Endodermal cell (in vitro differentiated cells): ENCODE measurements at regions not wholly inside any gene's neighbourhood (a gene's known extent, or its start where the extent isn't known, plus 50 kb on each side); places are given as distances from the start of the nearest gene placed in this dataset.

Experiments used
- DNase-seq: peaks from one replicate; pipeline ENCODE4 v3.0.0-alpha.2; 2017
- H3K27ac ChIP-seq: 2 replicates; pipeline ENCODE4 v1.5.1; 2013; ENCODE audit warnings: mild to moderate bottlenecking, low read depth, low read length, moderate library complexity
- H3K27me3 ChIP-seq: 2 replicates; pipeline ENCODE4 v1.6.1; 2013; ENCODE audit warnings: mild to moderate bottlenecking, low read length, moderate library complexity; ENCODE audit not compliant: insufficient read depth, control insufficient read depth, poor library complexity, severe bottlenecking
- H3K36me3 ChIP-seq: 2 replicates; pipeline ENCODE4 v1.7.0; 2013; ENCODE audit warnings: mild to moderate bottlenecking, low read length, moderate library complexity; ENCODE audit not compliant: control insufficient read depth, insufficient read depth
- H3K4me1 ChIP-seq: one replicate; pipeline ENCODE4 v1.7.0; 2013; ENCODE audit warnings: low read length; ENCODE audit not compliant: control insufficient read depth, insufficient read depth
- H3K4me3 ChIP-seq: 2 replicates; pipeline ENCODE4 v1.5.1; 2013; ENCODE audit warnings: mild to moderate bottlenecking, low read length, moderate library complexity
- H3K9ac ChIP-seq: 2 replicates; pipeline ENCODE4 v1.6.1; 2013; ENCODE audit warnings: mild to moderate bottlenecking, low read length, moderate library complexity; ENCODE audit not compliant: poor library complexity, severe bottlenecking; ENCODE audit errors: extremely low read depth
- H3K9me3 ChIP-seq: 2 replicates; pipeline ENCODE4 v1.6.1; 2013; ENCODE audit warnings: mild to moderate bottlenecking, low read length, moderate library complexity; ENCODE audit not compliant: control insufficient read depth
- H3K27ac Mint-ChIP-seq: 2 replicates; pipeline ENCODE4 v1.8.0; 2020; ENCODE audit warnings: mixed read lengths
- H3K27me3 Mint-ChIP-seq: 2 replicates; pipeline ENCODE4 v1.8.0; 2021; ENCODE audit warnings: mild to moderate bottlenecking, mixed read lengths; ENCODE audit not compliant: insufficient read depth
- H3K36me3 Mint-ChIP-seq: 2 replicates; pipeline ENCODE4 v1.8.0; 2020; ENCODE audit warnings: low read depth, mixed read lengths
- H3K4me1 Mint-ChIP-seq: 2 replicates; pipeline ENCODE4 v1.8.0; 2020; ENCODE audit warnings: mixed read lengths
- H3K4me3 Mint-ChIP-seq: 2 replicates; pipeline ENCODE4 v1.8.0; 2020; ENCODE audit warnings: mild to moderate bottlenecking, moderate library complexity, mixed read lengths
- H3K9me3 Mint-ChIP-seq: 2 replicates; pipeline ENCODE4 v1.8.0; 2020; ENCODE audit warnings: mild to moderate bottlenecking, mixed read lengths
- CTCF ChIP-seq: fragments of 200-600 bp; sonication (generic); conservative IDR thresholded peaks from 2 replicates; pipeline ENCODE4 v1.5.0; 2021; ENCODE audit warnings: antibody characterized with exemption, mild to moderate bottlenecking
- WGBS, 2 experiments: methylation state at CpG; one replicate each; pipeline versions ENCODE4 v1.1.5 to v1.1.7; 2013; ENCODE audit warnings: missing lambda C conversion rate in 2 of 2, mixed read lengths in 1 of 2; ENCODE audit not compliant: insufficient coverage in 1 of 2, insufficient read length in 1 of 2; 5-methylcytosine and 5-hydroxymethylcytosine counted together

DNA sequence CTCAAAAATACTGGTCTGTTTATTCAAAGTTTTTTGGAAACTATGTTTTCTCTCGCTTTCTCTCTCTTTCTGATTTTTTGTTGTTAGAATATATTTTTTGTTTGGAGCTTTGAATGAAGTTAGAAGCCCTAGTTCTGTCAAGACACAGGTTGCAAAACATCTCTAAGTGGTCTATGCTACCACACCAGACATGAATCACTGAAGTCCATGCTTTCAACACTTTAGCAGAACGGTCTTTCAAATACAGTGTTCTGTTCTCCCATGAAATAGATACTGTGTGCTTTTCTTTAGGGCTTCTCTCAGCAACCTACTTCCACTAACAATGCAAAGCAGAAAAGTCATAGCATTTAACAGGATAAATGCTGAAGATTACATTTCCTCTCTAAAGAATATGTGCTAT, 392.5 kb downstream of the TMEM167A start:
- H3K4me3 ChIP-seq = no peak overlapping the region
- no peaks in the 10 kb centered on the region for H3K36me3 ChIP-seq
- no peak overlapping the region for H3K27ac Mint-ChIP-seq
- no peaks in the 10 kb centered on the region for H3K27me3 Mint-ChIP-seq
- H3K4me3 Mint-ChIP-seq = no peak overlapping the region
- DNase-seq = no peak
- peaks cover 6% of the 10 kb centered on the region for H3K9me3 ChIP-seq
- H3K4me1 ChIP-seq = no peaks in the 10 kb centered on the region
- H3K4me1 Mint-ChIP-seq = no peaks in the 10 kb centered on the region
- H3K27ac ChIP-seq = no peak overlapping the region
- no peak overlapping the region for H3K9ac ChIP-seq
- 91 to 100% methylated on average over 2 of the region's 2 CpGs for whole genome bisulfite sequencing, 2 experiments
- TF ChIP-seq CTCF = no peak
- H3K36me3 Mint-ChIP-seq = no peaks in the 10 kb centered on the region
- H3K27me3 ChIP-seq = no peaks in the 10 kb centered on the region
- H3K9me3 Mint-ChIP-seq = no peaks in the 10 kb centered on the region

- Histone ChIP-seq H3K27me3 (no peaks in the 10 kb centered on the region), H3K4me3 (no peak overlapping the region), H3K27ac (no peak overlapping the region), H3K36me3 (no peaks in the 10 kb centered on the region), H3K9ac (no peak overlapping the region), H3K4me1 (no peaks in the 10 kb centered on the region), H3K9me3 (peaks cover 6% of the 10 kb centered on the region)
- Mint-ChIP-seq H3K27ac (no peak overlapping the region), H3K4me1 (no peaks in the 10 kb centered on the region), H3K9me3 (no peaks in the 10 kb centered on the region), H3K27me3 (no peaks in the 10 kb centered on the region), H3K4me3 (no peak overlapping the region), H3K36me3 (no peaks in the 10 kb centered on the region)
- WGBS, 2 experiments = 71 to 89% methylated on average over 1 to 2 of the region's 2 CpGs
- TF ChIP-seq CTCF = no peak
- DNase-seq = no peak
Observed at GRCh38 chr5:82684165-82684564, 393.0 kb downstream of the TMEM167A start.

DNA sequence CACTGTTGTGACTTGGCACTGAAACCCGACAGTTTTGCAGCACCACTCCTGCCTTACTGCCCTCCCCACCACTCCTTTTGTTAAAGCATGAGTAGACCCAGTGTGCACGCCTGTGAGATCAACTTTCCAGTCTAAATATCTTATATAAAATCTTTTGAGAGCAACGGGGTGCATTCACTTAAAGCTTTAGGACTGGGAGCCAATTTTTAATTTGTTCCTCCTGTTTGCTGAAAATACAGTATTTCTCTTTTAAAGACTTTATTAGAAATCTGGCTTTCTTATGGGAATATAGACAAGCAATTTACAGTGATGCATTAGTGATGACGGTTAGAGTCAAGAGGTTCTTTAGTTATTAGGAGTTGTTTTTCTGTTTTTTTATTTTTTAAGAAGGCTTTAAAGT, 397.5 kb downstream of the TMEM167A start:
- H3K4me3 Mint-ChIP-seq = no peak overlapping the region
- no peaks in the 10 kb centered on the region for H3K4me1 Mint-ChIP-seq
- H3K27ac Mint-ChIP-seq = no peak overlapping the region
- Histone ChIP-seq H3K4me3 (no peak overlapping the region), H3K9me3 (peaks cover 6% of the 10 kb centered on the region), H3K27me3 (no peaks in the 10 kb centered on the region), H3K36me3 (no peaks in the 10 kb centered on the region), H3K9ac (no peak overlapping the region), H3K27ac (no peak overlapping the region), H3K4me1 (no peaks in the 10 kb centered on the region)
- H3K36me3 Mint-ChIP-seq = no peaks in the 10 kb centered on the region
- no peak for DNase-seq
- 88 to 93% methylated on average over 4 of the region's 4 CpGs for WGBS, 2 experiments
- H3K9me3 Mint-ChIP-seq = no peaks in the 10 kb centered on the region
- no peaks in the 10 kb centered on the region for H3K27me3 Mint-ChIP-seq
- TF ChIP-seq CTCF = no peak
